Neuron (in vitro differentiated cells): ENCODE measurements at regions not wholly inside any gene's neighbourhood (a gene's known extent, or its start where the extent isn't known, plus 50 kb on each side); places are given as distances from the start of the nearest gene placed in this dataset.
"Not testable (repeated sequence)": the region's sequence is repeated elsewhere in the genome, so short reads cannot be mapped to it uniquely, and the experiment has no call there.

Experiments used
- H2AFZ ChIP-seq: one replicate; pipeline ENCODE4 v1.6.1; 2013; ENCODE audit warnings: low read depth, mild to moderate bottlenecking, inconsistent platforms, low read length, moderate library complexity
- H3K27me3 ChIP-seq: one replicate; pipeline ENCODE4 v1.6.1; 2013; ENCODE audit warnings: low read length; ENCODE audit not compliant: insufficient read depth
- H3K36me3 ChIP-seq: one replicate; pipeline ENCODE4 v1.6.1; 2013; ENCODE audit warnings: low read length; ENCODE audit not compliant: insufficient read depth
- H3K4me1 ChIP-seq: one replicate; pipeline ENCODE4 v1.6.1; 2013; ENCODE audit warnings: low read length; ENCODE audit not compliant: insufficient read depth
- H3K4me3 ChIP-seq: 2 replicates; pipeline ENCODE4 v1.5.1; 2013; ENCODE audit warnings: mild to moderate bottlenecking, low read length, moderate library complexity
- H3K9me3 ChIP-seq: one replicate; pipeline ENCODE4 v1.6.1; 2013; ENCODE audit warnings: low read length

DNA sequence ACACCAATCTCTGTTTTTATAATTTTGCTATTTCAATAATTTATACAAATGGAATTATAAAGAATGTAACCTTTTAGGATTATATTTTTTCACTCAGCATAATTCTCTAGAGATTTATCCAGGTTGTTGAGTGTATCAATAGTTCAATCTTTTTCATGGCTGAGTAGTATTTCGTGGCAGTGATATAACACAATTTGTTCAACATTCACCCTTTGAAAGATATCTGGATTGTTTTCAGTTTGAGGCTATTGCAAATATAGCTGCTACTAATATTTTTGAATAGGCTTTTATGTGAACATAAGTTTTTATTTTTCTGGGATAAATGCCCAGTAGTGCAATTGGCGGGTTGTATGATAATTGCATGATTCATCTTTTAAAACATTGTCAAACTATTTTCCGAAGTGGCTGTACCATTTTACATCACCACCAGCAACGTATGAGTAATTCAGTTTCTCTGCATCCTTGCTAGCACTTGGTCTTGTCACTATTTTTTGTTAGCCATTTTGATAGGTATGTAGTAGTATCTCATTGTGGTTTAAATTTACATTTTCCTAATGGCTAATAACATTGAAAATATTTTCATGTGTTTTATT, 55.6 kb upstream of the ABCD3 start:
- no peaks in the 10 kb centered on the region for H3K27me3 ChIP-seq
- no peaks in the 10 kb centered on the region for H3K36me3 ChIP-seq
- no peak overlapping the region for H3K4me3 ChIP-seq
- H3K9me3 ChIP-seq, result no peaks in the 10 kb centered on the region
- H2AFZ ChIP-seq, result no peak overlapping the region
- no peaks in the 10 kb centered on the region for H3K4me1 ChIP-seq

DNA sequence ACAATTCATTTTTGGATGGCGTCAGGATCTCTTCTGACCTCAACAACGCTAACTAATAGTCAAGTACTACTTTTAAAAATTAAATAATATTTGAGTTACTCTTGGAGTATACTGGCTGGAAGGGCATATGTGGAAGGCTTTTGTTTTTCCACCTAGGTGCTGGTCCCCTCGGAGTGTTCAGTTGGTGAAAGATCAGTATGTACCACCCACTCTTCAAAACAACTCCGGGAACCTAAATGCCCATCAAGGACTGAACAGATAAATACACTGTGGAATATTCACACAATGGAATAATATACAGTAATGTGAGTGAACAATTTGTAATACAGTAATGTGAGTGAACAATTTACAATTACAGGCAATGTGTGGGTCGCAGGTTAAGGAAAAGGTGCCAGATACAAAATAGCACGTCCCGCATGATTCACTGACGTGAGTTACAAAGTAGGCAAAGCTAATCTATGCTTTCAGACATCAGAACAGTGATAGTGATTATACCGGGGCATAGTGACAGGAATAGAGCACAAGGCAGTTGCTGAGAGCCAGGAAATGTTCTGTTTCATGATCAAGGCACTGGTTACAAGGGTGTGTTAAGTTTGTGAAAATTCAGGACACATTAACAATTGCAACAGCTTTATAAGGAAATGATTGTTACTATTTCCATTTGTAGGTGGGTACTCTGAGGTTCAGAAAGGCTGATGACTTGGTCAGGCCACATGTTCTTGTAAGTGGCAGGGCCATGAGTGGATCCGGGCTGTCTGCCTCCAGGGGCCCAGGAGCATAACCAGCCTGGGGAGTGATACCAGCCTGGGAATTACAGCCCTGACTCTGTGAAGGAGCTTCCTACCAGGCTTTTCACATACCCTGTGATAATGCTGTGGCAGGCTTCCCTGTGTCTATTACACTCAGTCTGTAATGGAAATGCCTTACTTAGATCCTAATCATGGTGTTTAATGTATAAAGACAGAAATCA, 59.3 kb upstream of the ABCD3 start:
- no peaks in the 10 kb centered on the region for H3K27me3 ChIP-seq
- no peaks in the 10 kb centered on the region for H3K4me1 ChIP-seq
- no peaks in the 10 kb centered on the region for H3K9me3 ChIP-seq
- H2AFZ ChIP-seq, result no peak overlapping the region
- H3K36me3 ChIP-seq, result no peaks in the 10 kb centered on the region
- no peak overlapping the region for H3K4me3 ChIP-seq

DNA sequence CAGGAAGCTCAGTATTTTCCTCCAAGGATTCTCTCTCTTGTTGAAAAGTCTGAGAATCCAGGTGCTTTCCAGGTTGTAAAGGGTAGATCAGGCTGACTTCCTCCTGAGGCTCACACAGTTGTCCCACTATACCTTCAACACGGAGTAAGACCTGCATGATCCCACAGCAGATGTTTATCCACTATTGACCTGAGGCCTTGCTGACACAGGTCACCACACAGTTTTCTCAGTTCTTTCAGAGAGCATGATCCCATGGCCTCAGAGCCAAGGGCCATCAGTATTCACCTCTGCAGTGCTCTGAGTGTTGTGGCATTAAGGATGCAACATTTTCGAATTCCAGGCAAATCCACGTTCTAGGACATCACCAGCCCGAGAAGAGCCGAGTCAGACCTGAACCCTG, 60.5 kb upstream of the ABCD3 start:
- Histone ChIP-seq H3K27me3 (no peaks in the 10 kb centered on the region), H3K4me1 (no peaks in the 10 kb centered on the region), H3K9me3 (no peaks in the 10 kb centered on the region)

DNA sequence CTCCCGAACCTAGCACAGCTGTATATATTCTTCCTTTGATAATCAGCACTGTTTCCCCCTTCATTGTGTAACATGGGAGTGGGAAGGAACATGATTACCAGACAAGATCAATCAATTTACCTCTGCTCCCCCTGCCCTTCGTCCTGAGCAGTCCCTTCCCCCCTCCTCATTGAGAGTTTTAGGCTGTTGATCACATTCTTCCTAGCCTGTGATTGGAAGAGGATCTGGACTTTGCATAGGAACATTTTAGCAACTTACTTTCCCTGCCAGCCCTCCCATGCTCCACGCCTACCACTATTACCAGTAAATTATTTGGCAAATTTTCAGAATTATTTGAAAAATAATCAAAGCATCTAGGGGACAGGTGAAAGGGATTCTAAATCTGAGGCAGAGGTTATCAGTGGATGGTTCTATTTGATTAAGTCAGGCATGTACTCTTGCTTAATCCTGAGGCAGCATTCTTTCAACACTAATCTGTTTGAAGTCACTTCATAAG, 62.7 kb upstream of the ABCD3 start:
- H3K9me3 ChIP-seq, result no peaks in the 10 kb centered on the region
- no peaks in the 10 kb centered on the region for H3K36me3 ChIP-seq
- no peaks in the 10 kb centered on the region for H3K4me1 ChIP-seq
- H3K27me3 ChIP-seq, result no peaks in the 10 kb centered on the region
- no peak overlapping the region for H2AFZ ChIP-seq
- no peak overlapping the region for H3K4me3 ChIP-seq

More for the DNA sequence above, 60.5 kb upstream of the ABCD3 start:
- Histone ChIP-seq H3K36me3 (no peaks in the 10 kb centered on the region), H2AFZ (no peak overlapping the region), H3K4me3 (no peak overlapping the region)

- Histone ChIP-seq H3K4me3 (no peak overlapping the region), H3K27me3 (no peaks in the 10 kb centered on the region), H3K9me3 (no peaks in the 10 kb centered on the region), H3K36me3 (no peaks in the 10 kb centered on the region), H3K4me1 (no peaks in the 10 kb centered on the region), H2AFZ (no peak overlapping the region)
These were observed 66.7 kb upstream of the ABCD3 start for GRCh38 chr1:94351481-94351880.

DNA sequence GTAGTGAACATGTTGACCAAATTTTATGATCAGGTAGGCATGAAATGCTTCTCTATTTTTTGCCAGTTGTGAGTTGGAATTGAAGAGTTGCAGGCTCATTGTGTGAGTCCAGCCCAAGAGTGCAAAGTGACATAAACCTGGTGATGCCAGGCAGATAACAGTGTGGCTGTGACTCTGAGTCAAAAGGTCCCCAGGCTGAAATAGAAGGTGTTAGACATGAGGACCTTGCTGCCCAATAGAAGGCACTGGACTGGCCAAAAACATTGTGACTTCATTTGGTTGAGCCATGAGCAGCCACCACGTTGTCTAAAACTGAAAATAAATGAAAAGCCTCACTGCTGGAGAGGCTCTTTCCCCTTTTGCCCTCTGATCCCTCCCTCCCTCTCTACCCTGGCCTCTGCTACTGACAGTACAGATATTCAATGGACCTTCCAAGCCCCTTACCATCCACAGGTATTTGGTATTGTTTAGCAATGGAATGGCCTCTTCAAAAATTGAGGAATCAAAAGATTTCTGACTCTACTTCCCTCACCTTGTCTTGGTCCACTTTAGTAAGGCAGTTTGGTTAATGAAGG, 67.8 kb upstream of the ABCD3 start:
- Histone ChIP-seq H3K27me3 (no peaks in the 10 kb centered on the region), H3K9me3 (no peaks in the 10 kb centered on the region), H3K4me1 (no peaks in the 10 kb centered on the region), H3K36me3 (no peaks in the 10 kb centered on the region), H2AFZ (no peak overlapping the region), H3K4me3 (no peak overlapping the region)

DNA sequence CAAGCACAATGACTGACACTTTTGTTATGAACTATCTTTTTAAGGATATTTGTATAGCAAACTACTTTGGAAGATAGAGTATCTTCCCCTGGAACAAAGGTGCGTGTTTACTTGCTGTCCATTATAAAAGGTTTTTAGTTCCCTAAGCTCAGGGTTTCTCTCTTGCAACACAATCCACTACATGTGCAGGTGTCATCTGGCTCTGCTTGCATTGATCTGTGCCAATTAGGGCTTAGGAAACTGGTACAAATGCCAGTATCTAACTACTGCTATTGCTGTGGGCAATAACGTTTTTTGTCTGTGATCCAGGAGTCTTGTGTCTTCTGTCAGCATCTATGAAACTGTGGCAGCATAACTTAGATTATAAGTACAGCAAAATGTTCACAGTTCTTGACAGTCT, 68.3 kb upstream of the ABCD3 start:
- Histone ChIP-seq H3K9me3 (no peaks in the 10 kb centered on the region), H2AFZ (no peak overlapping the region), H3K4me3 (no peak overlapping the region), H3K36me3 (no peaks in the 10 kb centered on the region), H3K27me3 (no peaks in the 10 kb centered on the region), H3K4me1 (no peaks in the 10 kb centered on the region)

- H3K27me3 ChIP-seq, H3K4me3 ChIP-seq, H2AFZ ChIP-seq, H3K36me3 ChIP-seq, H3K9me3 ChIP-seq, H3K4me1 ChIP-seq: not testable (repeated sequence)
These were observed 69.8 kb upstream of the ABCD3 start for GRCh38 chr1:94348386-94348785.

GRCh38 chr1:94345148-94345721, 73.0 kb upstream of the ABCD3 start:
- Histone ChIP-seq H2AFZ (no peak overlapping the region), H3K9me3 (no peaks in the 10 kb centered on the region), H3K4me1 (no peaks in the 10 kb centered on the region), H3K4me3 (no peak overlapping the region), H3K27me3 (no peaks in the 10 kb centered on the region), H3K36me3 (no peaks in the 10 kb centered on the region)

DNA sequence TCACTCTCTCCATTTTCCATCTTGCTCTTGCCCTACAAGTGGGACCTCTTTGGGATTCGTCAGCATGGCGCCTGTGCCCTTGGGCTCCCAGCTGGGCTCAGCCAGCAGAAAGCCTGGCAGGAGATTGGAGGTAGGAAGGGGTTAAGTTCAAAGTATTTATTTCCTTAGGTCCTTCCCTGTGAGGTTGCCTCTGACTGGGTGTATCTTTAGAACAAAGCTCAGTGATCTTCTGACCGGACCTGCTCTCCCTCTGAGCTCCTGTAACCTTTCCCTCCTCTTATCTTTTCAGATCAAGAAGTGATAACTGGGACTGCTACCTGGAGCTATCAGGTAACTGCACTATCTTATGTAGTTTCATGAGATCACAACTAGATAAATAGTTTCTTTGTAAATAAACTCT, 75.8 kb upstream of the ABCD3 start:
- Histone ChIP-seq H3K4me1 (no peaks in the 10 kb centered on the region), H3K36me3 (no peaks in the 10 kb centered on the region), H3K27me3 (peaks cover 5% of the 10 kb centered on the region)

DNA sequence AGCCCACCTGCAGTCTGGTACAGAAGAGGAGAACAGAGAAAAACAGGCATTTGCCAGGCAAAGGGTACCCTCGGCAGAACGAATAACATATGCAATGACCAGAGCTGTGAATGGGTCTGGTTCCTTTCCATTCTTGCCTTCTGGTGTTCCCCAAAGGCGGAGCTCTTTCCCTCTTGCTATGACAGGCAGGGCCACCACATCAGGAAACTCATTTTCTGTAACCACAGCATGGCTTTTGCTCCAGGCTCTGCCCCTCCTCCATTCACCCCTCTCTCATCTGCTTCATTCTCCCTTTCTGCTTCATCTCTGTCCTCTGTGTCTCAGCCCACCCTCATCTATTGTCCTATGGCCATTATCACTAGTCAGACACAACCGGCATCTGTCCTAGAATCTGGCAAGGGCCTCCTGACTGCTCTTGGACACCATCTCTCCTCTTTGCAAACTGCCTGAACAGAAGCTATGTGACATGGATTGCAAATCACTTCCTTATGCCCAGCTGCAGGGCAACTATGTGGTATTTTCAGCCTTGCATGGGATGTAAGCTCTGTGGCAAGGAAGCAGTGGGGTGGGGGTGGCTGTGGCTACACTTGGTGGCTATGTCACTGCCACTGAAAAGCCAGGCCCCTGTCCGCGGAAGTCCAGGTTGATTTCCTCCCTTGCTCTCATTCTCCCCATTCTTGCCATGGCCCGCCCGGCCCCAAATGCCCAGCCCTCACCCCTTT, 78.8 kb upstream of the ABCD3 start:
- Histone ChIP-seq H3K4me1 (no peaks in the 10 kb centered on the region), H3K36me3 (no peaks in the 10 kb centered on the region), H2AFZ (no peak overlapping the region), H3K9me3 (no peaks in the 10 kb centered on the region), H3K27me3 (peaks cover 5% of the 10 kb centered on the region), H3K4me3 (no peak overlapping the region)

More for the DNA sequence above, 75.8 kb upstream of the ABCD3 start:
- H2AFZ ChIP-seq, result no peak overlapping the region
- no peaks in the 10 kb centered on the region for H3K9me3 ChIP-seq
- no peak overlapping the region for H3K4me3 ChIP-seq

DNA sequence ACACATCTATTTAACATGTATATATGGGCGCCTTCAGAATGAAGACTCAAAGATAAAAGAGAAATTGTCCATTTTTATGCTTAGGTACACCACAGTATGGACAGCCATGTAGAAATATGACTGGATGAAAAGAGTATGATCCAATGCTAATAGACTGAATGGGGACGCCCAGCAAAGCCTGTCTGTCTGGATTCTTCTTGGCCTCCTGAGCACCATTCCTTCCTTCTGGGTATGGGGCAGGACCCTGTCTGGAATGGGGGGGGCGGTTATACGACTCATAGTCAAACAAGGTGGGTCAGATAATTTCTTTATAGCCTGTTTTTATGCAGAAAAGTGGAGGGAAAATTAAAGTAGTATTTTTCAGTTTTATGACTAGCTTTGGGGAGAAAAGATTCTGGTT, 81.2 kb upstream of the ABCD3 start:
- Histone ChIP-seq H3K9me3 (no peaks in the 10 kb centered on the region), H3K4me3 (no peak overlapping the region), H3K27me3 (peaks cover 8% of the 10 kb centered on the region), H3K4me1 (no peaks in the 10 kb centered on the region), H3K36me3 (no peaks in the 10 kb centered on the region), H2AFZ (no peak overlapping the region)
